ENCODE measurements at regions not wholly inside any gene's neighbourhood (a gene's known extent, or its start where the extent isn't known, plus 50 kb on each side); places are given as distances from the start of the nearest gene placed in this dataset.

GRCh38 chr9:82367016-82367415 is 378.4 kb downstream of the SPATA31D1 start:
- TF ChIP-seq CTCF (conservative IDR thresholded peaks at IDR 0.05; ENCODE audit: low read length) = no peak
- TF ChIP-seq EZH2phosphoT487 (IDR thresholded peaks at IDR 0.05; ENCODE audit: borderline replicate concordance) = no peak

Measured in Loucy (cell line).